ENCODE measurements at regions not wholly inside any gene's neighbourhood (a gene's known extent, or its start where the extent isn't known, plus 50 kb on each side); places are given as distances from the start of the nearest gene placed in this dataset.

DNA sequence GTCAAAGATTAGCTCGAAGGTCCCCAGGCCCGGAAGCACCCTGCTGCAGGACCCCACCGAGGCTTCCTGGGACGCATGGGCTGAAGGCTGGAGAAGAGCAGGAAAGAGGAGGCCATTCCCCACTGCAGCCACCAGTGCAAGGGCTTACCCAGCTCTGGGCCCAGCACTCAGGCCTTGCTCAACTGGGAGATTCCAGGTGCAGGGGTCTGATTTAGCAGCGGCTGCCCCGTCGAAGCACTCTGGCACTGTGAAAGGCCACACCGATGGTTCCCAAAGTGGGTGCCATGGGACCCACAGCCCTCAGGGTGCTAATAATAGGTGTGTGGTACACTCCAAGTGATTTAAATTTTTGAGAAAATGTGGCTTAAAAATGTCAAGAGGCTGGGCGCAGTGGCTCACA, 130.9 kb downstream of the OAT start:
- TF ChIP-seq, protein P1, sequence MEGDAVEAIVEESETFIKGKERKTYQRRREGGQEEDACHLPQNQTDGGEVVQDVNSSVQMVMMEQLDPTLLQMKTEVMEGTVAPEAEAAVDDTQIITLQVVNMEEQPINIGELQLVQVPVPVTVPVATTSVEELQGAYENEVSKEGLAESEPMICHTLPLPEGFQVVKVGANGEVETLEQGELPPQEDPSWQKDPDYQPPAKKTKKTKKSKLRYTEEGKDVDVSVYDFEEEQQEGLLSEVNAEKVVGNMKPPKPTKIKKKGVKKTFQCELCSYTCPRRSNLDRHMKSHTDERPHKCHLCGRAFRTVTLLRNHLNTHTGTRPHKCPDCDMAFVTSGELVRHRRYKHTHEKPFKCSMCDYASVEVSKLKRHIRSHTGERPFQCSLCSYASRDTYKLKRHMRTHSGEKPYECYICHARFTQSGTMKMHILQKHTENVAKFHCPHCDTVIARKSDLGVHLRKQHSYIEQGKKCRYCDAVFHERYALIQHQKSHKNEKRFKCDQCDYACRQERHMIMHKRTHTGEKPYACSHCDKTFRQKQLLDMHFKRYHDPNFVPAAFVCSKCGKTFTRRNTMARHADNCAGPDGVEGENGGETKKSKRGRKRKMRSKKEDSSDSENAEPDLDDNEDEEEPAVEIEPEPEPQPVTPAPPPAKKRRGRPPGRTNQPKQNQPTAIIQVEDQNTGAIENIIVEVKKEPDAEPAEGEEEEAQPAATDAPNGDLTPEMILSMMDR (IDR thresholded peaks at IDR 0.05; ENCODE audit: insufficient read depth in 1 of 2, low read depth in 1 of 2, low read length in 1 of 2, severe bottlenecking in 1 of 2, unreplicated experiment in 1 of 2): no peak
- Mint-ChIP-seq H3K27me3 (ENCODE audit: insufficient read depth, unreplicated experiment) (peaks cover 6% of the 10 kb centered on the region), H3K36me3 (ENCODE audit: insufficient read depth, unreplicated experiment) (no peaks in the 10 kb centered on the region), H3K27ac (ENCODE audit: unreplicated experiment) (no peak overlapping the region), H3K4me3 (ENCODE audit: unreplicated experiment) (no peak overlapping the region), H3K9me3 (ENCODE audit: unreplicated experiment) (no peaks in the 10 kb centered on the region), H3K4me1 (ENCODE audit: low read depth, unreplicated experiment) (no peaks in the 10 kb centered on the region)
- intact Hi-C loops (cut with micrococcal nuclease; ENCODE audit: unreplicated experiment): no loop called here
- H3K9me3 ChIP-seq: no peaks in the 10 kb centered on the region
- H3K4me1 ChIP-seq: no peaks in the 10 kb centered on the region
- peak in 1 of 2 experiments; percentile 14 for DNase-seq
- no peak overlapping the region for H3K4me3 ChIP-seq (ENCODE audit: low read depth, low read length)
- POLR2A ChIA-PET: no interaction called here
- no peaks in the 10 kb centered on the region; the same call in 1 of the 2 replicates for H3K27me3 ChIP-seq (replicated peaks; ENCODE audit: control insufficient read depth, insufficient read depth, low read length)
- H3K36me3 ChIP-seq (ENCODE audit: control insufficient read depth, insufficient read depth, low read length): no peaks in the 10 kb centered on the region
- CTCF ChIA-PET: no interaction called here
- no TSS peak for BruUV-seq (replicated peaks)

DNA sequence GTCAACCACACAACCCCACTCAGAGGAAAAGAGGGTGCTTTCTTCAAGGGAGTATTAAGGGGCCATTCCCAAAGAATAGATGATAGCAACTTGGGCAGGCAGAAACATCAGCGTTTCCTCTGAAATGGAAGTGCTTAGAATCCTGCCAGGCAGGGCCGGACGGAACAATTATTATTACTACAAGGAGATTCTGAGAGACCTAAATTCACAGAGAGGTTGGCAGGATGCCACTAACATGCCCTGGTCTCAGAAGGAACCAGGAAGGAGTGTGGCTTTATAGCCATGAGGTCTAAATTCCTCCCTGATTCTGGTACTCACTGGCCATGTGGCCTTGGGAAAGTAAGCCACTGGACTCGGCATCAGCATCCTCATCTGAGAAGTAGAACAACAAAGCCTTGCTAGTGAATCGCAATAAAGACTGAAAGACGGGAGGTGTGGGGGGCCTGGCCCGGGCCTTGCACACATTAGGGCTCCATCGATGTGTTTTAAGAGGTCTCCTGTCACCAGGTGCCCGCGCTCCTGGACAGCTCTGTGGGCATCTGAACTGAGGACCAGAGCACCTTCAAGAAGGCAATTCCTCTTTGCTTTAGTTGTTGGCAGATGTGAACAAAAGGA, 131.5 kb downstream of the OAT start:
- H3K27me3 ChIP-seq (replicated peaks; ENCODE audit: control insufficient read depth, insufficient read depth, low read length): no peaks in the 10 kb centered on the region; the same call in 1 of the 2 replicates
- intact Hi-C loops (cut with micrococcal nuclease; ENCODE audit: unreplicated experiment): no loop called here
- H3K4me3 Mint-ChIP-seq (ENCODE audit: unreplicated experiment): no peak overlapping the region
- H3K36me3 ChIP-seq (ENCODE audit: control insufficient read depth, insufficient read depth, low read length): no peaks in the 10 kb centered on the region
- peaks cover 6% of the 10 kb centered on the region for H3K27me3 Mint-ChIP-seq (ENCODE audit: insufficient read depth, unreplicated experiment)
- POLR2A ChIA-PET: no interaction called here
- no peaks in the 10 kb centered on the region for H3K4me1 Mint-ChIP-seq (ENCODE audit: low read depth, unreplicated experiment)
- DNase-seq: no peak
- H3K27ac Mint-ChIP-seq (ENCODE audit: unreplicated experiment): no peak overlapping the region
- no peaks in the 10 kb centered on the region for H3K4me1 ChIP-seq
- H3K36me3 Mint-ChIP-seq (ENCODE audit: insufficient read depth, unreplicated experiment): no peaks in the 10 kb centered on the region
- CTCF ChIA-PET: no interaction called here
- TF ChIP-seq, protein P1 (IDR thresholded peaks at IDR 0.05; ENCODE audit: insufficient read depth in 1 of 2, low read depth in 1 of 2, low read length in 1 of 2, severe bottlenecking in 1 of 2, unreplicated experiment in 1 of 2): no peak
- no peak overlapping the region for H3K4me3 ChIP-seq (ENCODE audit: low read depth, low read length)
- BruUV-seq (replicated peaks): no TSS peak
- no peaks in the 10 kb centered on the region for H3K9me3 ChIP-seq
- H3K9me3 Mint-ChIP-seq (ENCODE audit: unreplicated experiment): no peaks in the 10 kb centered on the region

DNA sequence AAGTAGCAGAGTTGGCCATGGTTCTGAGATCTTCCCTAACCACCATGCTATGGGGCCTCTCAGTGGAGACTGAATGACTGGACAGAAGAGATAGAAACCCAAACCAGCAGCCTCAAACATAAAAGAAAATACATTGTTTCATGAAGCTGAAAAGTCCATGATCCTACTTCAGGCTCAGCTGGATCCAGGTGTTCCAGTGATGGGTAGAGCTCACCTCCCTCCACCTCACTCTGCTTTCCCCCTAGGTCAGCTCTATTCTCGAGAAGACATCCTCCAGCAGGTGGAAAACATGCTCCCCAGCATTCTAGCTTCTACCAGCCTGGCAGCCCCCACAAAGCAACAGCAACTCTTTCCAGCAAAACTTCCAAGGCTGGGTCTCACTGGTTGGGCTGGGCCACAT, 132.1 kb downstream of the OAT start:
- peaks cover 6% of the 10 kb centered on the region for H3K27me3 Mint-ChIP-seq (ENCODE audit: insufficient read depth, unreplicated experiment)
- no peaks in the 10 kb centered on the region for H3K4me1 Mint-ChIP-seq (ENCODE audit: low read depth, unreplicated experiment)
- TF ChIP-seq, protein P1 (IDR thresholded peaks at IDR 0.05; ENCODE audit: insufficient read depth in 1 of 2, low read depth in 1 of 2, low read length in 1 of 2, severe bottlenecking in 1 of 2, unreplicated experiment in 1 of 2): no peak
- no peak overlapping the region for H3K27ac Mint-ChIP-seq (ENCODE audit: unreplicated experiment)
- no peaks in the 10 kb centered on the region for H3K36me3 Mint-ChIP-seq (ENCODE audit: insufficient read depth, unreplicated experiment)
- no peaks in the 10 kb centered on the region for H3K4me1 ChIP-seq
- CTCF ChIA-PET: no interaction called here
- H3K36me3 ChIP-seq (ENCODE audit: control insufficient read depth, insufficient read depth, low read length): no peaks in the 10 kb centered on the region
- H3K9me3 ChIP-seq: no peaks in the 10 kb centered on the region
- no peaks in the 10 kb centered on the region for H3K9me3 Mint-ChIP-seq (ENCODE audit: unreplicated experiment)
- no peak for DNase-seq
- intact Hi-C loops (cut with micrococcal nuclease; ENCODE audit: unreplicated experiment): no loop called here
- no peaks in the 10 kb centered on the region; the same call in 1 of the 2 replicates for H3K27me3 ChIP-seq (replicated peaks; ENCODE audit: control insufficient read depth, insufficient read depth, low read length)
- H3K4me3 ChIP-seq (ENCODE audit: low read depth, low read length): no peak overlapping the region
- no TSS peak for BruUV-seq (replicated peaks)
- POLR2A ChIA-PET: no interaction called here
- no peak overlapping the region for H3K4me3 Mint-ChIP-seq (ENCODE audit: unreplicated experiment)
